GM23338 (cell line): ENCODE measurements at regions not wholly inside any gene's neighbourhood (a gene's known extent, or its start where the extent isn't known, plus 50 kb on each side); places are given as distances from the start of the nearest gene placed in this dataset.

Experiments used
- CREB1 ChIP-seq: fragments of 250-450 bp; sonication (Bioruptor Pico); IDR thresholded peaks from 2 replicates; pipeline ENCODE4 v1.5.0; 2020; ENCODE audit warnings: low read depth, mild to moderate bottlenecking, moderate library complexity
- CTCF ChIP-seq, 2 experiments: fragments of 200-600 bp in 1 of 2; sonication (generic) in 1 of 2; conservative IDR thresholded peaks; 2 replicates each; pipeline versions ENCODE4 v1.5.1 to v1.6.1; 2016 to 2017; ENCODE audit warnings: antibody characterized with exemption in 2 of 2, low read depth in 2 of 2, mild to moderate bottlenecking in 2 of 2, moderate library complexity in 1 of 2
- ETS1 ChIP-seq: IDR thresholded peaks from 2 replicates; pipeline ENCODE4 v1.6.1; 2016; ENCODE audit warnings: antibody characterized with exemption
- EZH2 ChIP-seq: fragments of 200-600 bp; sonication (generic); IDR thresholded peaks from one replicate; pipeline ENCODE4 v1.8.0; 2017; ENCODE audit warnings: antibody characterized with exemption, mild to moderate bottlenecking, low read depth; ENCODE audit not compliant: unreplicated experiment
- EZH2phosphoT487 ChIP-seq: fragments of 200-600 bp; sonication (generic); IDR thresholded peaks from one replicate; pipeline ENCODE4 v1.8.1; 2018; ENCODE audit warnings: antibody characterized with exemption; ENCODE audit not compliant: unreplicated experiment
- JUNB ChIP-seq: IDR thresholded peaks from one replicate; pipeline ENCODE4 v1.6.1; 2016; ENCODE audit warnings: antibody characterized with exemption; ENCODE audit not compliant: unreplicated experiment
- NANOG ChIP-seq: IDR thresholded peaks from 2 replicates; pipeline ENCODE4 v1.6.1; 2016; ENCODE audit warnings: antibody characterized with exemption, borderline replicate concordance
- POLR2AphosphoS5 ChIP-seq: IDR thresholded peaks from 2 replicates; pipeline ENCODE4 v1.6.1; 2016; ENCODE audit warnings: antibody characterized with exemption, low read depth
- REST ChIP-seq: IDR thresholded peaks from one replicate; pipeline ENCODE4 v1.6.1; 2018; ENCODE audit warnings: antibody characterized with exemption; ENCODE audit not compliant: unreplicated experiment
- ZNF114 ChIP-seq: fragments of 250-450 bp; sonication (Bioruptor Pico); IDR thresholded peaks from 2 replicates; pipeline ENCODE4 v1.5.0; 2020; ENCODE audit warnings: mild to moderate bottlenecking, moderate library complexity
- ZNF331 ChIP-seq: fragments of 250-450 bp; sonication (Bioruptor Pico); IDR thresholded peaks from 2 replicates; pipeline ENCODE4 v1.5.0; 2020; ENCODE audit warnings: low read depth, mild to moderate bottlenecking, moderate library complexity
- ZNF462 ChIP-seq: fragments of 250-450 bp; sonication (Bioruptor Pico); IDR thresholded peaks from 2 replicates; pipeline ENCODE4 v1.5.0; 2020; ENCODE audit warnings: mild to moderate bottlenecking, moderate library complexity

- TF ChIP-seq CTCF (conservative IDR thresholded peaks at IDR 0.05; ENCODE audit: low read depth in 2 of 2) (no peak), CREB1 (CRISPR knock-in tag) (no peak), REST (no peak), POLR2AphosphoS5 (no peak), EZH2 (no peak), EZH2phosphoT487 (no peak), ZNF462 (CRISPR knock-in tag) (no peak), NANOG (no peak), JUNB (no peak), ETS1 (no peak), ZNF114 (no peak), ZNF331 (CRISPR knock-in tag) (no peak)
Measured at GRCh38 chr2:122794100-122794499, 1038.6 kb downstream of the TSN start.
